ENCODE measurements at regions not wholly inside any gene's neighbourhood (a gene's known extent, or its start where the extent isn't known, plus 50 kb on each side); places are given as distances from the start of the nearest gene placed in this dataset.
"Not testable (repeated sequence)": the region's sequence is repeated elsewhere in the genome, so short reads cannot be mapped to it uniquely, and the experiment has no call there.

DNA sequence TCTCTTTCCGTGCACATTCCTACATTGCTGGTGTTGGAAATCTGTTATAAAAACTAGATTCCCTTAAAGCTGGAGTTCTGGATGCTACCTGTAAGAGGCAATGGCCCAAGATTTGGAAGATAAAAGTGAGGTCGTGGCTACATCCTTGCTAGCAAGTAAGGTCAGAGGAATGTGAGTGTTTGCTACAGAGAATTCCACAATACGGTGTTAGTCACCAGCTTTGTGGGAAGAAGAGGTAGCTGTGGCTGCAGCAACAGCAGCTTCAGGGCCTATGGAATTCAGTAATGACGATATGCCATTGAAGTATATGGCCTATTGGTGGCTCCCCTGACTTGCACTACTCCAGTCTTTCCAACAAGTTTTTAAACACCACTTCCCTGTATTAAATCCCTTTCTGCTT lies 227.7 kb upstream of the TMEM260 start:
- DNase-seq (ENCODE audit: low spot score) = no peak

DNA sequence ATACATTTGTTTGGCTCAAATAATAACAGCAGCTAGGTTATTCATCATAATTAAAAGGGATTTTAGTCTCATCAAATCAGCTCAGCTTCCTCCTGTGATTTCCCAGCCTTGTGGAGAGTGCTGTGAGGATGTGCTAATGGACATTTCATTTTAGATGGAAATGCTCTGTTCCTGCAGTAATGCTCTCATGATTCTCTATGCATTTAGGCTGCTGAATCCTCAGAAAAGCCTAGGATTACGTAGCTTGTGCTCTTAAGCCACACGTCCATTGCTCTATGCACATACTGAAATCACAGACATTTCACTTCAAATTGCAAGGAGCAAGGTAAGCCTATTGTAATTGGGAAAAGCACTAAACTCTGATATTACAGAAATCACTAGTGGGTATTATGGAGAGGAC lies 226.6 kb upstream of the TMEM260 start:
- DNase-seq (ENCODE audit: low spot score) = no peak

DNA sequence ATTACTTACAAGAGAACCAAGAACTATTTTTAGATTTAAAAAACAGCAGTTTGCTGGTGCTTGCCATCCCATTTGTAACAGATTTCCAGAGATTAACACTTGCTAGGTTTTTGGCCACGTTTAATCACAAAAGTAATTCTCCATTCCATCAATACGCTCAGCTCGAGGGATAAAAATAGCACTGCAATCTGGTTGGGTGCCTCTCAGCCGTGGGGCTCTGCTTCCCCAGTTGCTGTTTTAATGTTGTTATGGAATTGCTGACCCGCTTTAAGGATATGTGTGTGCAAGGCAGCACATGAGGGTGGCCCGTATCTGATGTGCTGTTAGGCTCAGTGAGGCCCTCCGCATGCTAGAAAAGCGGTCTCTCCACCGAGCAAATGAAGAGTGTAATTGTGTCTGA lies 222.2 kb upstream of the TMEM260 start:
- no peak for DNase-seq (ENCODE audit: low spot score)

DNA sequence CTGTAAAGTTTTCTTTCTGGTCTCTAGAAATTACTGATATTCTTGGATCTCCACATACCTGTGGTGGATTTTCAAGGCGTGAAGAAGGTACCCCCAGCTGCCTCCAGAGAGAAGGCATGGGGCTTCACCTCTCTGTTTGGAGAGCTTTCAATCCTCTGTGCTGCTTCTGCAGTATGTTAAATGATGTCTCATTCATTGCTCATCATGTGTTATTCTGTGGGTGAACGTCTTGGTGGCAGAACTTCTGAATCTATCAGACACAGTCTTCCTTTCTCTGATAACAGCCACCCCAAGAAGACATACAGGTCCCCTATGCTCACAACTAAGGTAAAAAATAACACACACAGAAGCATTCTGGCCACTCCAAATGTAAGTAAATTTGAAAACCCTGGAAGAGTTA lies 221.3 kb upstream of the TMEM260 start:
- no peak for DNase-seq (ENCODE audit: low spot score)

DNA sequence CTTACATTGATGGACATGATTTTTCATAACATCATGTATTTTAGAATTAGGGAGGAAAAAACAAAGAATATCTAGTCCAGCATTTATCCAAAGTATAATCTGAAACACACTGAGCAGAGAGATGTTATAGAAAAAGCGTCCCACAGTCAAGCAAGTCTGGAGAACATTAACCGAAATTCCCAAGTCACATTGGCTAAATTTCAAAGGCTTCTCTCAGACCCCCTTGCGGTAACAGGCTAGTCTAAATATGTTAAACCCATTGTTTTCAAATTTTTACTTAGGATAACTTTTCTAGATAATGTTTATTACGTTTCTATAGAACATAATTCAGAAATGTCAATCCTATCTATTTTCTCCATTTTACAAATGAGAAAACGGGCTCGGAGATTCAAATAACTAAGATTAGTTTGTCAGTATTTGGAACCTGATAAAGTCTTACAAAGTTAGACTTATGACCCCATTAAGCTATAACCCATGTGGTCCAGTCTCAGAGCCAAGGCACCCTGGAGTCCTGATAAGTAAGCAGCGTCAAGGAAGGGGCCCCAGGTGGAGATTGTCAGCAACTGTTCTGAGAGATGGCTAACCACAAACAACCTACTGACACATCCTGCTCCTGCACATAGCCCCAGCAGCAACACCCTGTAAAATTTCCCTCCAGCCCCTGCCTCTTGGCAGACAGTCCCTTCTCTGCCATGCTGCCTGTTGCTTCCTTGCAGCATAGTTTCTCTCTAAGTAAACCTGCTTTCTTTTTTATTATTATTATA lies 220.6 kb upstream of the TMEM260 start:
- no peak for DNase-seq (ENCODE audit: low spot score)

DNA sequence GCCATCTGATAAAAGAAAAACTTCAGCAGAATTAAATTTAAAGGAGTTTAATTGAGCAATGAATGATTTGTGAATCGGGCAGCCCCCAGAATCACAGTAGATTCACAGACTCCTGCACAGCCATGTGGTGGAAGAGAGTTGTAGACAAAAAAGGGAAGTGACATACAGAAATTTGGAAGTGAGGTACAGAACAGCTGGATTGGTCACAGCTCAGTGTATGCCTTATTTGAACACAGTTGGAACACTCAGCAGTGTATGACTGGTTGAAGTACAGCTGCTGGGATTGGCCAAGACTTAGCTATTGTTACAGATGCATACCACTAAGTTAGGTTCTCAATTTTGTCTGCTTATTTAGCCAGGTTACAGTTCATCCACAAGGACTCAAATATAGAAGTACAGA lies 213.9 kb upstream of the TMEM260 start:
- DNase-seq (ENCODE audit: low spot score) = not testable (repeated sequence)

DNA sequence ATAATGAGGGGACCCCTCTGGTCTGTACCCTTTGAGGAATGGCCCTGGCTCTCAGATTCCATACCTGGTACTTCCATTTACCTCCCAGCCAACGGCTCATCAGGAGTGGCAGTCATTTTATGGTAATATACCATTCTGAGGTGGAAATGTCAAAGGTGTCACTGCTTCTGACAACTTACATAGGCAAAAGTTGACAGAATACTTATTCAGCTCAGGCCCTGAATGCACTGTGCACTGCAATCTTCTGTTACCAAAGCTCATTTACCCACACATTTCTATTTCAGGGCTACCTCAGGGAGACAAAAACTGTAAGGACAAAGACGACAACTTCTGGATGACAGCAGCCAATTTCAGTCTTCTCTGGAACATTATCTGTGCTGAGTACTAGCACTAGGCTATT lies 212.2 kb upstream of the TMEM260 start:
- no peak for DNase-seq (ENCODE audit: low spot score)

DNA sequence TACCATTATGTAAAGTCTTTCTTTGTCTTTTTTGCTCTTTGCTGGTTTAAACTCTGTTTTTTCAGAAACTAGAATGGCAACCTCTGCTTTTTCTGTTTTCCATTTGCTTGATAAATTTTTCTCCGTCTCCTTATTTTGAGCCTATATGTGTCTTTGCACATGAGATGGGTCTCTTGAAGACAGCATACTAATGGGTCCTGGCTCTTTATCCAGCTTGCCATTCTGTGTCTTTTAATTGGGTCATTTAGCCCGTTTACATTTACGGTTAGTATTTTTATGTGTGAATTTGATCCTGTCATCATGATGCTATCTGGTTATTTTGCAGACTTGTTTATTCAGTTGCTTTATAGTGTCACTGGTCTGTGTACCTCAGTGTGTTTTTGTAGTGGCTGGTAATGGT lies 207.9 kb upstream of the TMEM260 start:
- no peak for DNase-seq (ENCODE audit: low spot score)

DNA sequence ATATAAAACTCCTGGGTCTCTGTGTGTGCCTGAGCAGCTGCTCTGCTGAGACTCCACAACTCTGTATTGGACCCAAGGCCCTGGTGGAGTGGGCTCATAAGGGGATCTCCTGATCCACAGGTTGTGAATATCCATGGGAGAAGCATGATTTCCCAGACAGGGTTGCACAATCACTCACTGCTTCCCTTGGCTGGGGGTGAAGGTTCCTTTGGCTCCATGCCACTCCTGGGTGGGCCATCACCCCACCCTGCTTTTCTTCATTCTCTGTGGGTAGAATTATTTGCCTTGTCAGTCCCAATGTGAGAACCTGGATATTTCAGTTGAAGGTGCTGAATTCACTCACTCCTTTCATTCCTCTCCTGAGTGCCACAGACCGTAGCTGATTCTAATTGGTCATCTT lies 205.2 kb upstream of the TMEM260 start:
- no peak for DNase-seq (ENCODE audit: low spot score)

DNA sequence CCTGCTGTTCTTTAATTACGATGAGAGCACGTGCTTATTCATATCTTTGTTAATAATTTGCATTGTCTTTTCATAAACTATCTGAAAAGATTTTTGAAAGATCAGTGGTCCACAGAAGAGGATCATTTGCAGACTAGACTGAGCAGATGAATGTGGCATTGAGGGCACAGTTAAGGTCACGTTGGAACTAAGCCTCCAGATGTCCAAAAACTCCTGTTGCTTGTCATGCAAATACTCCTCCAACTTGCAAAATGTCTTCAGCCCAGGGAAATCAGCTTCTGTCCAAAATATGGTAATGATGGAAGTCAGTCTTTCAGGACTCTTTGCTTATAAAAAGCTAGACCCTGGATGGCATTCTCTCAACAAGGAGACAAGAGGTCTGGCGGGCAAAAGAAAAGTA lies 201.6 kb upstream of the TMEM260 start:
- DNase-seq (ENCODE audit: low spot score) = no peak

DNA sequence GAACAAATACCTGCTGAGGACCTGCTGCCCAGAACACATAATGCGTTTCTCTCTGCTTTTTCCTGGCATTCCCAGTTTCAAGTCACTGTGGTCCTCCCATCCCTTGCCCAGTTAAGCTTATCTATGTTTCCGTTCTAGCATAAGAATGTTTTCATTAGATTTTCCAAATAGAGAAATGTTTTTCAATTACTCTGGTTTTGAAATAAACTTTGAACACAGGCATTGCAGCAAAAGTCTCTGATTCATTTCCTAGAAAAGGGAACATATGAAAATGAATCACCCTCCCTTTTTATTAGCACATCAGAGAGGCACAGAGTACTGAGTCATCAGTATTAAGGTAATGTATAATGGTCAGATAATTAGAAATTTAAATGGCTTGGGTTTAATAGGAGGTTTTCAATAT lies 201.1 kb upstream of the TMEM260 start:
- no peak for DNase-seq (ENCODE audit: low spot score)

DNA sequence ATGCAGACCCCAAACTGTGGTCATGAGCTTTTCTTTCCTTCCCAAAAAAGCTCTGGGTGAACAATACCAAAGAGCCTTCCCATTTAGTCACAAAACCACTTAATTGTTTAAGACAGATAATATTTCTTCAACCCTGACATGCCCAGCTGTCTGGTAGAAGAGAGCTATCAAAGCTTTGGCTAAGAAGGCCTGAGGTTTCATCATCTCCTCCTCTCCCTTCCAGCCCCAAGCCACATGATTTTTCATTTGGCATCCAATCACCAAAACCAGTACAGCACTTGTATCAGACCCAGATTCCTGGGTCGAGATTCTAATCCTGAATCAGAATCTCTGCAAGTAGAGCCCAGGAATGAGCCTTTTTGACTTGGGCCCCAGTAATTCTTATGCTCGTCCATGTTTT lies 199.6 kb upstream of the TMEM260 start:
- no peak for DNase-seq (ENCODE audit: low spot score)

DNA sequence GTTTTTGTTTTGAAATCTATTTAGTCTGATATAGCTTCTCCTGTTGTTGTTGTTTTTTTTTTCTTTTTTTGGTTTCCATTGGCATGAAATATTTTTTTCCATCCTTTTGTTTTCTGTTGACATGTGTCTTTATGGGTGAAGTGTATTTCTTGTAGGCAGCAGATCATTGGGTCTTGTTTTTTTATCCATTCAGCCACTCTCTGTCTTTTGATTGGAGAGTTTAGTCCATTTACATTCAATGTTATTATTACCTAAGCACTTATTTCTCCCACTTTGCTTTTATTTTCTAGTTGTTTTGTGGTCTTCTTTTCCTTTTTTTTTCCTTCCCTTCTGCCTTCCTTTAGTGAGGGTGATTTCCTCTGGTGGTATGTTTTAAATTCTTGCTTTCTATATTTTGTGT lies 193.6 kb upstream of the TMEM260 start:
- no peak for DNase-seq (ENCODE audit: low spot score)

DNA sequence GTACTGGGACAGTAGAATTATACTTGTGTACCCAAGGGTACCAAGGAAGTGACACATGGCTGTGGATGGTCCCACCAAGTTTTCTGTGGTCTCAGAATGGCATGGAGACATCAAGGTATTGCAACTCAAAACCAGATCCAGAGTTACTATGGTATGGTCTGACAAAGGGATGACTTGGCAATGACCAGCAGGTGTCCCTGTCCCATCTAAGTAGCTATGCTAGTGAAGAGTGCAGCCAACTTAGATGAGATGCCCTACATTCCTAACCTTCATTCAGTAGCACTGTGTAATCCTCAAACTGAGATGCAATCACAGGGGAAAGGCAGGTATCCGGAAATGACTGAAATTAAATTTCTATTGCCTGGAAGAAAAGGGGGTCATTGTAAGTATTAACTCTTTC lies 188.7 kb upstream of the TMEM260 start:
- no peak for DNase-seq (ENCODE audit: low spot score)

DNA sequence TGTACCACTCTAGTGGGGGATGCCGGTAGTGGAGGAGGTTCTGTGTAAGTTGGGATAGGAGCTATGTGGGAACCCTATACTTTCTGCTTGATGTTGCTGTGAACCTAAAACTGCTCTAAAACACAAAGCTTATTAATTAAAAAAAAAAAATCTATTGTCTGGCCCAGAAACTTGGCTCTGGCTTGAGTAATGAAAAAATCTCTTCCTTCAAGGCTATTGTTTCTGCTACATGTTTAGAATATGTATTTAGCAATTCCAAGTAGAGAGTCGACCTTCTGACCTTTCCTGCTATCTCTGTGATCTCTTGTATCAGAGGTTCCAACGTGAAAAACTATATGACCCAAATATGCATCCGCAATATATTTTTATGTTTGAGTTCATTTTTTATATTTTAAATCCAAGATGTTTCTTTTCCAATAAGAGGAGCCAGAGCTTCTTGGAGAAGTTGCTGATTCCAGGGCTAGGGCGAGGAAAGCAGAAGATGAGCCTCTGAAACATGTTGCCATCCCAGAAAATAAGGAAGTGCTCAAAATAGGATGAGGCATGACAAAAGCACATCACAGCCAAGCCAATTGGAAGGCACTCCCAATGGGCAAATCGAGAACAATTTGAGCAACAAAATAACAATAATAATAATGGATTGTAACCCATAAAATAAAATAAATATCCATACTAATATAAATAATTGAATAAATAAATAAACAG lies 184.6 kb upstream of the TMEM260 start:
- DNase-seq (ENCODE audit: low spot score) = no peak

DNA sequence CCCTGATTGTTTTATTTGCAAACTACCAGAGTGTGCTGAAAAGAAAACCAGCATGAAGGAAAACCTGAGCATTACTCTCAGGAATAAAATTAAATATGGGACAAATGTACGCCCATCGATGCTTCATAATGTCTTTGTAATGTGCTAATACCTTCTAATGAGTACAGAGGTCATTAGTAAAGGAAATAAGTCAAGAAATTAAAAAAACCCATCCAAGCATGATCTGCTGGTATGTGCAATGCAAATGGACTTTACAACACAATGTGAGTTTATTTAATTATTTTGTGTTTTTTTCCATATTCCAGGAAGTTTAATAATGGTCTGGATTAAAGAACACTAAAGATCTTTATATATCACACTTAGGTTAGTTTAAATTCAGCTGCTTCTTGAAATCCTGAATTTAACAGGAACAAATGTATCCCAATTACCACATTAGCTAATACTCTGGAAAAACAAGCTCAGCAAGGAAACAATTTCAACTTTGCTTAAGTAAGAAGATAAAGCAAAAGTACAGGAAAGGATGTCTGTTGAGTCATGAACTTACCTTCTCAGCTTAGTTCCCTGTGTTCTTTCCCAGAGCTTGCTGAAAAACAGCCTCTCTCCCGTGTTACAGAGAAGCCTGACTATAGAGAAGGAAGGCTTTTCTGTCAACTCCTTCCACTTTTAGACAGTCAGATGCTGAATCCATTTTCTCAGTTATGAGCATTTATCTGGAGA lies 179.3 kb upstream of the TMEM260 start:
- no peak for DNase-seq (ENCODE audit: low spot score)

DNA sequence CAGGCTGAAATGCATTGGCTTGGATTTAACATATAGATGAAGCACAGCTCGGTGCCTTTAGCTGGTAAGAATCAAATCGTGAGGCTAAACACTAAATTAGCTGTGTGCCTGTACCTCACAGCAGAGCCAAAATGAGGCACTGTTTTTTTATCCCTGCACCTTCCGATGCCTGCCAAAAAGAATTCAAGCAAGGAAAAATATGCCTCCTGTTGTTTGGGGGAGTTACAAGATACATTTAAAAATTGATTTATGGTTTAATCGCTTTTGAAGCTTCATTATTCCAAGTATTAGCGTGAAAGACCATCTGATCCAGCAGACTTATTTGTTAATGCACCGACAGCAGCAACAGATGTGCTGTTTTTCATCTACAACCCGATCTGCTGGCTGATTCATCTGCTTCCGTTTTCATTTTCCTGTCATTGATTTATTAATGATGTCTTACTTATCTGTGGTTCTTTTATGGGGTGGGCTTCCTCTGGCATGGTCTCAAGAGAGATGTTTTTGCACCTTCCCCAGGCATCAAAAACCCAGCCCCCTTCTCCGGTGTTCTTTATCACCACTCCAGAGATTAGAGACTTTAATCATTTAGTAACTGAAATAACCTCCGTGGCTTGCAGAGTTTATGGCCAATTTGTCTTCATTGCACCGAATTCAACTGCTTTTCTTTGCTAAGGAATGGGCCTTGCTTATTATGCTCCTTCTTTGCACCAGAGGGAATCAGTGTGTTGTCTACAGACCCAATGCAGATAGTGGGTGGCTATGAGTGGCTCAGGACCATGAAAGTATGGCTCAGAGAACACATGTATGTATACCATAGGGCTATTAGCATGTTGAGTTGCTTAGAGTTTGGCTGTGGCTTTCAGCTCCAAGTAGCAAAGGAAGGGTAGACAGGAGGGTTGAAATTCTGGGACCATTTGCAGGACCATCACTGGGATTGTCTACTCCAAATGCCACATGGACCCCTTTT lies 166.8 kb upstream of the TMEM260 start:
- DNase-seq (ENCODE audit: low spot score) = no peak

DNA sequence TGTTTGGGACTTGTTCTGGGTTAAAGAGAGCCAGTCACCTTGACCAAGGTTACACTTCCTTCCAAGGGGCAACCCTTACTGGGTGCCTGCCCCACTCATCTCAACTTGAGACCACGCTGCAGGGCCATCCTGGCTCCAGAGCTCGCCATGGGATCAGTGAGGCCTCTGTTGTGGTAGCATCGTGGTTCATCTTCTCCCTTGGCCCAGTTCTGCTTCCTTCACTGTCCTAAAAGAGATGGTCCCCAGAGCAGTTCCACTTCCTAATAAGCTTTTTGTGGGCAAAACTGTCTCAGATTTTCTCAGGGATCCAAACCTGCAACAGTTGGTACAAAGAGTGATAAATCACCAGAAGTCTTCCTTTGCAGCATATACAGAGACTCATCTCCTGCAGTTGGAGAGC lies 165.9 kb upstream of the TMEM260 start:
- no peak for DNase-seq (ENCODE audit: low spot score)

DNA sequence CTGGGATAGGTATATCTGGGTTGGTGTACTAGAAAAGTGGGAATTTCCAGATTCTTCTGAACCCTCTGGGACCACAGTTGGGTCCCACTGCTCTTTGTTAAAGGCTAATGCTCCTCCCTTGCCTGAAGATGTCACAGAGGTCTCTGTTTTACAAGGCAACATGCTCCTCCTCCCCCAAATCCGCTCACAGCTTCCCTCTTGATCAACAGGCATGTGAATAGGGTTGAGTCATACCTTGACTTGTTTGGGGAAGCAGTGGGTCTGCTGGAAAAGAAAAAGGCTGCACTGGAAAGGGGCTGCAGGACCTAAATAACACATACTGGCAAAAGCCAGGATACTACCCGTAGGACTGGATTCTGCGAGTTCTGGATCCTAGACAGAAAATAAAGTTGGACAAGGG lies 165.4 kb upstream of the TMEM260 start:
- no peak for DNase-seq (ENCODE audit: low spot score)

DNA sequence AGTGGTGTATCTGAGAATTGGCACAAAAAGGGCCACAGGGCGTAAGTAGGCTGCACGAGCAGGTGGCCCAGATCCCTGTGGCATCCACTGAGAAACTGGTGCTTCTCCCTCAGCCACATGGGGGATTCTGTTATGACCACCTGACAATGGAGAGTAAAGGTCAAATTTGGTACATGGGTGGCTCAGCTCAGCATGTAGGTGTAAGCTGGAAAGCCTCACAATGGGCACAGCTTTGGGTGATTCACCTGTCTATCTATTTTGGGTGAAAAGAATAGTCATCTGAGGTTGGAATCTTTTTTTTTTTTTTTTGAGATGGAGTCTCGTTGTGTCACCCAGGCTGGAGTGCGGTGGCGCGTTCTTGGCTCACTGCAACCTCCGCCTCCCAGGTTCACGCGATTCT lies 163.4 kb upstream of the TMEM260 start:
- DNase-seq (ENCODE audit: low spot score) = no peak

DNA sequence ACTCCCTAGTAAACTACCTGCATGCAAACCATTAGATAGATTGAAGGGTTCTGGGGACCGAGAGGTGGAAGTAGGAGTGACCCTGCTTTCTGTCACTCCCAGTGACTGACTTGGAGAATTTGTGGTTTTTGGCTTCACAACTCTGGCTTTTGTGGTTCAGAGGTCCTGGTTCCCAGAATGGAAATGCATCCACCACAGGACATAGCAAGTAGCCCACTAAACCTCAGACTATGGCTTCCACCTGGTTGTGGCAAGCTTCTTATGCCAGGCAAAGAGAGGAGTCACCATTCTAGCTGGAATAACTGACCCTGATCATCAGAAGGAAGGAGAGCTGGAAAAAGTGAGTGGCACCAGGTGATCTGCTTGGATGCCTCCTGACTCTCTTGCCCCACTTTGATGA lies 162.4 kb upstream of the TMEM260 start:
- DNase-seq (ENCODE audit: low spot score) = no peak

DNA sequence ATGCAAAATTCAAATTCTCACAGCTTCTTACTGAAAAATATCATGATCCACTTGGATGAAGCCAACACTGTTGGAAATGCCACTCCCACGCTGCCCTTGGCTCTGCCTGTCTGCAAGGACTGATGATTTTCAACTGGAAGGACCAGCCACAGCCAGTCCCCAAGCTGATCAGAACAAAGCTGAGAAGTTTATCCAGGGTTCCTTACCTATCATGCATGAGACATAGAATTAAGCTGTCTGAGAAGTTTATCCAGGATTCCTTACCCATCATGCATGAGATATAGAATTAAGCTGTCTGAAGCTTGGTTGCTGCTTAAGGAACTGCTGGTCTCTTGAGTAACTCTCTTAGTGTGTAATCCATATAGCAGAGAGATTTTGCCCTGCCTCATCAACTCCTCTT lies 159.8 kb upstream of the TMEM260 start:
- no peak for DNase-seq (ENCODE audit: low spot score)
